OCI-M1 (cell line): ENCODE measurements at regions not wholly inside any gene's neighbourhood (a gene's known extent, or its start where the extent isn't known, plus 50 kb on each side); places are given as distances from the start of the nearest gene placed in this dataset.
A peak's percentile ranks its signal among the peaks of the same experiment; 100 is the strongest.

Source experiments
- DNase-seq: peaks from one replicate; lab custom pipeline; 2025; lab: John Stamatoyannopoulos, UW

DNA sequence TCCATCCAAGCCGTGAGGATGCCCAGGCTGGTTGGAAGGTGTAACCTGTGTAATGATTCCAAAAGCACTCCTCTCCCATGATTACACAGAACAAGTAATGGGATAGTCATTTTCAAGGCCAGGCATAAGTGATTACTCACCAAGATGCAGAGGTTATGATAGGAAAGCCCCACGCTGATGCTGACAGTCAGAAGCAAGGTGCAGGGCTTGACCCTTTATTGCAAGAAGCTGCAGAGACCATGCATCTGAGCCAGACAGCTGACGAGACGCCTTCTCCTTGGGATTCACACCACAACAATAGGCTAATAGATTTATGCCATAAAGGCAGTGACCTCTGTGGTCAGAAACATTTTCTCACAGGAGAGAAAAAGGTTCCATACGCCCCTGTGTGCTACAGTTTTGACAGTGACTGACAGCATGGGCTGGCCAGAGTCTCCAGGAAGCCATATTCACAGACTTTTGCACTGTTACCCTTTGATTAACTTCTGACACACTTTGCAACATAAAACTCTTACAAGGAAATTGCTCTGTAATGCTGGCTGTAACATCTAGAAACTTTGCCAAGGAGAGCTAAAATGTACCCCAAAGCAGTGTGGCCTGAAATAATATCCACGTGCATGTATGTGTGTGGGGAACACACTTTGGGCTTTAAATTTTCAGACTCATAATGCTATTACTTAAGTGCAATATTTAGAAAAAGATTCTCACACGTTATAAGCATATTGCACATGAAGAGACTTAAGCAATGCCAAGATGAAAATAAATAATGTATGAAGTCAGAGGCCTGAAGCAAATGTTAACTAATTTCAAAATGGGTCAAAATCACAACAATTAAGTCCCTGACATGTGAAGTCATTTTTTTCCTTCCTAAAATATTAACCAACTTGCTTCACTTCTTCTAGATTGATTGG is 1079.0 kb upstream of the TENM4 start:
- DNase-seq = no peak

DNA sequence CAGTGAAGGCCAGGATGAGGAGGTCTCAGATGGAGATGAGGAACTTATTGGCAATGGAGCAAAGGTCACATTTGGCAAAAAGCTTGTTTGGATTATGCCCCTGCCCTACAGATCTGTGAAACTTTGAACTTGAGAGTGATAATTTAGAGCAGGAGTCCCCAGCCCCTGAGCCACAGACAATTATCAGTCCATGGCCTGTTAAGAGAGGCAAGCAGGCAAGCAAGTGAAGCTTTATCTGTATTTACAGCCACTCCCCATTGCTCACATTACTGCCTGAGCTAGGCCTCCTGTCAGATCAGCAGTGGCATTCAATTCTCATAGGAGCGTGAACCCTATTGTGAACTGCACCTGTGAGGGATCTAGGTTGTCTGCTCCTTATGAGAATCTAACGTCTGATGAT is 1076.9 kb upstream of the TENM4 start:
- peak; percentile 65 for DNase-seq

DNA sequence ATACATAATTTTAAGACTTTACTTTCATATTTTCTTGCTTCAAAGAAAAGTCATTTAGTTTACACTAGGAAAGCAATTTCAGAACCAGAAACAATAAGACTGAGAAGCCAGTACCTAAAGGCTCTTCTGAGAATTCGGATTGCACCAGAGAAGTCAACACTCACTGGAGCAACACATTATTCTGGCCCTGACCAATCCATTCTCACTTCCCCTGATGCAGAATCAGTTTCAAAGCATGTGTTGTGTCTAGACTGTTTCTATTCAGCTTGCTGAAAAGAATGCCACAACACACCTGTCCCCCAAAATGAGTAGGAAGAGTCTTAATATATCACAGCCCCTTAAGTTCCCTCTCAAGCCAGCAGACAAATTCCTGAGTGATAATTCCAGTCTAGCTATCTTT is 1074.3 kb upstream of the TENM4 start:
- DNase-seq = no peak

DNA sequence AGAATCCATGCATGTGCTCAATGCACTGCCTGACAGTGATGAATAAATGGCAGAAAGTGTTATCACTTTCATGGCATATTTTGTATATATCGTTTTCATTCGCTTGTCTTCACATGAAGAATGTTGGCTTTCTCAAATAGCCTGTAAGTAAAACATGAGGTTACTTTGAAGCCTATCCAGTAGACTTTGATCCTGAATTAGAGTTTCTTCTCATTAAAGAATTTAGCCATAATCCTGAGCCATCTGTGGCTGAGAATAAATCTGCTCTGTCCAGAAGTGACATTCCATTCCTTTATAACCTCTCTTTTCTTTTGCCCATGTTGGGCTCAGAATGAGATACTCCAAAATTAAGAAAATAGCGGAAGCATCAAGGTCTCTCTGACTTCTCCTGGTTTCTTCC is 1071.7 kb upstream of the TENM4 start:
- no peak for DNase-seq

DNA sequence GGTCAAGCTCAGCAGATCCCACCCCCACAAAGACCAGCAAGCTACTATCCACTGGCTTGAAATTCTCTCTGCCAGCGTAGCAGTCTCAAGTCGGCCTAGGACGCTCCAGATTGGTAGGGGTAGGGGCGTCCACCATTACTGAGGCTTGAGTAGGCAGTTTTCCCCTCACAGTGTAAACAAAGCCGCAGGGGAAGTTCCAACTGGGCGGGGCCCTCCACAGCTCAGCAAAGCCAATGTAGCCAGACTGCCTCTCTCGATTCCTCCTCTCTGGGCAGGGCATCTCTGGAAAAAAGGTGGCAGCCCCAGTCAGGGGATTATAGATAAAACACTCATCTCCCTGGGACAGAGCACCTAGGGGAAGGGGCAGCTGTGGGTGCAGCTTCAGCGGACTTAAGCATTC is 1064.9 kb upstream of the TENM4 start:
- peak; percentile 44 for DNase-seq

DNA sequence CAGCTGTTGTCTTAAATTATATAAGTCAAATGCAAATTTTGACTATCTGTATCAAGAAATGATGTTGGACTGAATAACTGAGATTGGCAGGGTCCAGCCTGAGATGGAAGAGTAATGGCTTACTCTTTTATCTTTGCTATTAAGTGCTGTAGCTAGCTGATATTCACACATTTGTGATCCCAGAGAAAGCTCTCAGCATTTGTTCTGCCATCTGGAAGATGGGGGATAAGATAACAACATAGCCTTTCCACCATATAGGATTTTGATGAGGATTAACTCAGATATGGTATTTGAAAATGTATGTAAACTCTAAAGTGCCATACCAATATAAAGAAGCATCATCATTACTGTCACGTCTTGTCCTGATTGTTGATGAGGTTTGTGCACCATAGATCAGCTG is 1063.2 kb upstream of the TENM4 start:
- DNase-seq = no peak

DNA sequence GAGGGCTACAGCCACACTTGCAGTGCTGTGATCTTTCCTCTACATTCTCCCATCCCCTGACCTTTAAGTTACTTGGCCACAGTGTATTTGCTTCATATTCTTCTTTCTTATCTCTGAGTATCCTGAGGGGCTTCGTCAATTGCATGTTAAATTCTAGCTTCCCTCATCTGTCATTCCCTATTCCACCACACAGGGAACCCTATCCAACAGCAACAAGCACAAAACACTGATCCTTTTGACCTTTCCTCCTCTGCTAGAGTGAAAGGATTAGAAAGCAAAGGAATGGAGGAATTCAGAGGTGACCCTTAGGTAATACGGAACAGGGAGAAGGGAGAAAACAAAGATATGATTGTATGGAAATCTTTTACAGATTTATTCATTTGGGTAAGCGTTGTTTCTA is 1061.7 kb upstream of the TENM4 start:
- no peak for DNase-seq

DNA sequence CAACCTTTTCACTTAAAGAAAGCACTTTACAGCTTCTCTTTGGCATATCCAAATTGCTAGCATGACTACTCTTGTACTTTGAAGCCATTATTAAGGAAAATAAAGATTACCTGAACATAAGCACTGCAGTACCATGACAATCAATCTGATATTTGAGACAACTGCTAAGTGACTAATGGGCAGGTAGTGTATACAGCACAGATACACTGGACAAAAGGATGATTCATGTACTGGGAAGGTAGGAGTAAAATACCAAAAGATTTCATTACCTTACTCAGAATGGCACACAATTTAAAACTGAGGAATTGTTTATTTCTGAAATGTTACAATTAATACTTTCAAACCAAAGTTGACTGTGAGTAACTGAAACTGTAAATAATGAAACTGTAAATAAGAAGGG is 1054.3 kb upstream of the TENM4 start:
- DNase-seq = no peak

DNA sequence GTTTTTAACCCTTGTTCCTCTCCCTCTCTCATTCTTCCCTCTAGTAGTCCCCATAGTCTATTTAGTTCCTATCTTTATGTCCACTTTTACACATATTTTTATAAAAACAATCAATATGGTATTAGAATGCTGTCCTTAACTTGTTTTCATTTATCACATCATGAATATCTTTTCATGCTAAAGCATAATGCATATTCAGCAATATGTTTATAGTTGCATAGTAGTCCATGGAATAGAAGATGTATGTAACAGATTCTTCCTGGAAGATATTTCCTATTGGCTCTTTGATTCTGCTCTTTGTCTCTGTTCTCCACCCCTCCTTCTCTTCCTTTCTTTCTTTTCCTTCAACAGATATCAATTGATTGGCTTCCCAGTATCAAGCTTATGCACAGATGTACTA is 1047.1 kb upstream of the TENM4 start:
- DNase-seq = no peak

DNA sequence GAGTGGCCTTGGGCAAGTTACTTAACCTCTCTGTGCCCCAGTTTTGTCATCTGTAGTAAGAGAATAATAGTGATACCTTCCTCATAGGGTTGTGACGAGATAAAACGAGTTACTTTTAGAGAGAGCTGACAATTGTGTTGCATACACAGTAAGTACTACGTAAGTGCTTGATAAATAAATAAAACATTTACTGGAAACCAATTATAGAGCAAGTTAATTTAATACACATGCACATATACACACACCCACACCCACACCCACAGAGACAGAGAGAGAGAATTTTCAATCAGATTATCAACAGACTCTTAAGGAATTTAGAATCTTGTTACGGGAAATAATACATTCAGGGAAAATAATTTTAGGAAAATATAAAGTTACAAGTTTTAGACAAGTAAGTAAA is 1045.8 kb upstream of the TENM4 start:
- no peak for DNase-seq

DNA sequence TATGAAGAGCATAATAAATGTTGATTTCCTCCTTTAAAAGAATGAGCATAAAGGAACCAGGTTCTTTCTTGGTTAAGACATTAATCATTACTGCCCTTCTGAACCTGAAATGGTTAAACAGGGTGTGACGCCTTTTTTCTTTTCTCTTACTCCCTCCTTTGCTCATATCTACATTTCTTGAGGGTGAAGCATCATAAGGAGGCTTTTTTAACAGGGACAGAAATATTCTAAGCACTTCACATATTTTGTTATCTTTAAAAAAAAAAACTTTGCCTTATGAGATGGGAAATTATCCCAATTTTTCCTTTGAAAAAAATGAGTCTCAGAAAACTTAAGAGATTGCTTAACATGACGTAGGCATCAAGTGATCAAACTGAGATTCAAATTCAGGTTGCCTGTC is 1036.3 kb upstream of the TENM4 start:
- DNase-seq = no peak

DNA sequence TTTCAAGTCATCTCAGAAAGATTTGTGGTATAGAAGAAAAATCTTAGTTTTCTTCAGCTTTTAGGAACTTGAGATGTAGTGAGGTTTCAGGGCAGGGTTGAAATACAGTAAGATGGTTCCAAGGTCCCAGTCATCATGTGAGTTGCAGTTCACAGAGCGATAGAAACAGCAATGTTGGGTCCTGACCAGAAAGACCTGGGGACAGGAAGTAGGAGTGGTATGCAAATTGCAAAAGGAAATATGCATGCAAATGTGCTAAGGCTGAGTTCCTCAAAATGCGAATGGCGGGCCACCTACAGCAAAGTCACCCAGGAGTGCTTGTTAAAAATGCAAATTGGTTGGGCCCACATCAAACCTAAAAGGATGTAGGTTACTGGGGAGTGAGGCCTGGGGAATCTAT is 1032.7 kb upstream of the TENM4 start:
- no peak for DNase-seq

DNA sequence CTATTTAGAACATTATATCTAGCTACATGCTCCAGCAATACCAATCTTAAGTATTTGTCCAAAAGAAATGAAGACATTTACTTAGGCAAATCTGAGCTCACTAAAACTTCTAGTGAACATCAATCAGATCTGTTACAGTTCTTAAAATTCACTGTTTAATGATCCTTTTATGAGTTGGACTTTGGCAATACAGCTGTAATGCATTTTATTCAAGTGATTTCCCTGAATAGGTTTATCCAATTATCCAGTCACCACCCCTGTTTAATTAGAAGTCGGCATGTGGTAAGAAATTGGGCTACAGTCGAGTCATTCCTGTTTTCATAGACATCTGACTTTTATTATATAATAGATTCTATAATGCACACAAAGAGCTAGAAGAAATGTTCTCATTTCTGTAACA is 1029.0 kb upstream of the TENM4 start:
- no peak for DNase-seq

DNA sequence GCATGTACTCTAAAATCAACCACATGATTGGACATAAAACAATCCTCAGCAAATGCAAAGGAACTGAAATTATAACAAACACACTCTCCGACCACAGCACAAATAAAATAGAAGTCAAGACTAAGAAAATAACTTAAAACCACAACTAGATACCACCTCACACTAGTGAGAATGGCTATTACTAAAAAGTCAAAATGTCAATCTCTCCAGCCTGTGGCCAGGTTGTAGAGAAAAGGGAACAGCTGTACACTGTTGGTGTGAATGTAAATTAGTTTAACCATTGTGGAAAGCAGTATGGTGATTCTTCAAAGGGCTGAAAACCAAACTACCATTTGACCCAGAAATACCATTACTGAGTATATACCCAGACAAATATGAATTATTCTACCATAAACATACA is 1025.7 kb upstream of the TENM4 start:
- no peak for DNase-seq

DNA sequence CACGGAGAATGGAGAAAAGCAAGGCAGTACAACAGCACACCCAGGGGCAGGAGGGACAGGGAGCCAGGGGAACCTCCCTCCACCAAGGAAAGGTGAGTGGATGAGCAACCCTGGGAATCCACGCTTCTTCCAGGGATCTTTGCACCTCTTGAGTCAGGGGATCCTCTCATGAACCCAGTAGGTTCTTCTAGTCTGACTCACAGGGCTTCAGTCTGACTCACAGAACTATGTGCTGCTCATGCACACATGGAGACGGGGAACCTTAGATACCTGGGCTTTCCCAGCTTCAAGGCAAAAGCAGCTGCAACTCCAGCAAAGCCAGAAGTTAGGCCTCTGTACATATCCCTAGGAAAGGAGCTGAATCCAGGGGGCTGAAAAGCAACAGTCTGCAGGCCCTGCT is 1021.4 kb upstream of the TENM4 start:
- no peak for DNase-seq

DNA sequence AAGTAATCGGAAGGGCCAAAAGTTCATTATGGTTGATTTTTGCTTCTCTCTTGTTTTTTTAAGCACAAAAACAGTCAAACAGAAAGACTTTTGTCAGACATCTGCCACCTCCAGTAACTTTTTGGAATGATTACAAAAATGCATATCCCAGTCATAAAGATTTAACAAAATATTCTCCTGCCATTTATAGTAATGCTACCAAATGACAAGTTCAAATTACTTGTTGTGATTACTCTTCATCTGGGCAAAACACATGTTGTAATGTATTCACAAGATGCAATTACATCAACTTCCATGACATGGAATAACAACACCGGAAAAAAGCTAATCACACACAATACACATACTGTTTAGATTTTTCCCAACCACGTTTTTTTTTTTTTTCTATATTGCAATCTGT is 1017.5 kb upstream of the TENM4 start:
- DNase-seq = no peak

DNA sequence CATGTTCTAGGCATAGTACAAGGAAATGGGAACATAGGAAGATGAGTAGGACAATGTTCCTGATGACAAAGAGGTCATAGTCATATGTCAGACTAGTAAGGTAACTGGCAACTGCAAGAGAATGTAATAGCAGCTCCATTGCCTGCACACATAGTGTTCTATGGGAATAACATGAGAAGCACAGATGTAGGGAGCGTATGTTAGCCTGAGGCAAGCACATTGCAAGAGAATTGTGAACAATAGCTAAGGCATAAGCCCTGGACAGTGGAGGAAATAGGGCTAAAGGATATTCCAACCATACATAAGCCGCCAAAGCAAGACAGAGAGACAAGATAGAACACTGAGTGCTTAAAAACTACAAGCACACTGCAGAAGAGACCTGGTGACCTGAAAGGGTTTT is 1017.0 kb upstream of the TENM4 start:
- no peak for DNase-seq

DNA sequence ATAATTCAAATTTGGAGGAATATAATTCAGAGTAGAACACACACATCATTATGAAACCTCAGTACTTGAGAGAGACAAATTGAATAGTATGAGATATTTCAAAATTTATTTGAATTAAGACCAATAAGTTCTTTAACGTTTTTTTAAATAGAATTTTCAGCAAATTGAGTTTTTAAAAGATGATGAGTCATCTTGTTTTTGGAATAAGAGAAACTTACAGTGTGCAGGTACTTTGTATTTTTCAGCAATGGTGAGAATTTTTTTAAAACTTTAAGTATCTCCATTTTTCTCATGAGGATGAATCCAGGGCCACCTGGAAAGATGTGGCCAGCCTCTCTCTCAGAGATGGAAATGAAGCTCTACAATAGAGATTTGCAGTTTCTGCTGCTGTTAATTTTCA is 1015.0 kb upstream of the TENM4 start:
- no peak for DNase-seq

DNA sequence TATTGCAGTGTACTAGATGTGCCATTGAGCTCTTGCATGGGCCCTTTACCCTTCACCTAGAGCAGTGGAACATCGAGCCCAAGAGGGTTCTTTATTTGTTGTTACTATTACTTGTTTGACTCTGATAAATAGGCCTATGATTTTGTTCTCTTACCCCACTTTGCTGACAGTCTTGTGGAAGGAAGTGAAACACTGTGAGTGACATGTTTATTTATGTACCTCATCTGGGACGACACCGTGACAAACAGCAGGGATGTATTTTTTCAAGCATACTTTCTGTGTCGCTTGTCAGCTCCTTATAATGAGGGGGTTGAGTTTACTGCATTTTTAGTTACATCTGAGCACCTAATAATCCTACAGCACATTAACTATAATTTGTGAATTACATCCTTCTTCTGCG is 1010.3 kb upstream of the TENM4 start:
- no peak for DNase-seq

DNA sequence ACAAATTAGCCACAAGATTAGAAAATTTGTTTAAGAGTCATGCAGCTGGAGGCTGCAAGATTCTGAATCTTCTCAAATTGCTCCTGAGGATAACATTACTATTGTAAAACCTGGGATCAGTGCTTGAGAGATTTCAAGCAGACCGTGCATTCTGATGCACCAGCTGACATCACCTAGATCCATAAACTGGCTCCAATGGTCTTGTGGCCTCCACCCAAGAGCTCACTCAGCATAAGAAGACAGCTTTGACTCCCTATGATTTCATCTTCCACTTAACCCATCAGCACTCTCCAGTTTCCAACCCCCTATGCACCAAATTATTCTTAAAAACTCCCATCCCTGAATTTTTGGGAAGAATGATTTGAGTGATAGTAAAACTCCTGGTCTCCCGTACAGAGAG is 1007.9 kb upstream of the TENM4 start:
- DNase-seq = no peak

DNA sequence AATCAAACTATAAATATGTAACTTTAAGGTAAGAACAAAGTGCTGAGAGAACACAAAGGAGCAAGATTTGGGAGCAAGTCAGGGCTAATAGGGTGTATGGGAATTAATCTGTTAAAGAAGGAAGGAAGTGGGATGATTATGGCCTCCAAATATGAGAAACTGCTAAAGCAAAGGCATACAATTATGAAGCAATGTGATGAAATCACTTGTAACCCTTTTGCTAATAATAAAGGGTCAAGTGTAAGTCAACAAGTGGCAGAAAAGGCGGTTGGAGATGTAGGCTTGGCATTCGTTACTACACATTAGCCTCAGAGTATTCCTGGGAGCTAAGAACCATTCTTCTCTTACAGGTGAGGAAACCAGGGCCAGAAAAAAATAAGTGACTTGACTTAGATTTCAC is 1002.3 kb upstream of the TENM4 start:
- DNase-seq = peak; percentile 46

DNA sequence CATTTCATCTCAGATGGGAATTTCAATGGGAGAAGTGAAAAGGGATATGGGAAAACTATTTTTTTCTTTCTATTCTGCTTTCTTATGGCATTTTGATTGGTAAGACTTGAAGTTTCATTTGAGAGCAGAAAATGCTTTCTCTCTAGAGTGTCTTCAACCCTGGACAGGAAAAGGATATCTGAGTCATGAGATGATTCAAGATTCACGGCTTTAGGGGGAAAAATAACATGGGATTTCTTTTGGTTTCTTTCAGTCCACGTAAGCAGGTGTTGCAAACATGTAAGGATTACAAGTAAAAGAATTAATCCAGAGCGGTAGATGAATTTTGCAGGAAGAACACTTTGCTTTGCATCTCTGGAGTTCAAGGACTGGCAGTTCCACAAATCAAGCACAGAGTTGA is 1001.0 kb upstream of the TENM4 start:
- no peak for DNase-seq

DNA sequence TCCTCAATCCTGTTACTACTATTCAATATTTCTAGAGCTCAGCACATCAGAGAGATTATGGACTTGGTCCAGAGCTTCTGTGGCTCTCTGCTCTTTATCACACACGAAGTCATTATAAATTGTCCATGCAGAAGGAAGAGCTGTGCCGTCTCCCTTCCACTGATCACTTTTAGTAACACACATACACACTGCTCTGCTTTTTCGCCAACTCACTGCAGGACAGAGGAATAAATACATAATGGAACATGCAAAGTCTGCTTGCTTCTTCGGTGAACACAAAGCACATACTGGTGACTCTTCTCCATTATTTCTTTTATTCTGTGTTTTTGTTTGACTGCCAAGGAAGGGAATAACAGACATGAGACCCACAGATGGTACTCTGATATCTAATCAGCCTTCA is 1000.0 kb upstream of the TENM4 start:
- no peak for DNase-seq

DNA sequence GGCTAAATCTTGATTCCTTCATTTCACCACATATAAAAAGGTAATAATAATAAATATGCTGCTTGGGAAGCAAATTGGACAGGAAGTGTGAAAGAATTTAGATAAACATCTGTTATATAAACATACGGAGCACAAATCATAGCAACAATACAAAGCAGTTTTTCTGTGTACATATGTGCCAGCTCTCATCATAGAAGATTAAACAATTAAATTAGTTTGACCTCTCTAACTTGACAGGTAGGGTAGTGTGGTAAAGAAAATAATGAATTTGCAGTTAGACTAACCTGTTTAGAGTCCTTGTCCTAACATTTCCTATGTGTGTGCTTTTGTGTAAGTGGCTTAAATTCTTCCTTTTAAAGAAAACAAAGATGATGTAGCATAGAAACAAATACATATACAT is 995.7 kb upstream of the TENM4 start:
- no peak for DNase-seq
